EL (cell line): ENCODE measurements at regions not wholly inside any gene's neighbourhood (a gene's known extent, or its start where the extent isn't known, plus 50 kb on each side); places are given as distances from the start of the nearest gene placed in this dataset.
"Not testable (repeated sequence)": the region's sequence is repeated elsewhere in the genome, so short reads cannot be mapped to it uniquely, and the experiment has no call there.

Experiments
- DNase-seq: peaks from one replicate; pipeline ENCODE4 v3.0.0-alpha.2; 2016

DNA sequence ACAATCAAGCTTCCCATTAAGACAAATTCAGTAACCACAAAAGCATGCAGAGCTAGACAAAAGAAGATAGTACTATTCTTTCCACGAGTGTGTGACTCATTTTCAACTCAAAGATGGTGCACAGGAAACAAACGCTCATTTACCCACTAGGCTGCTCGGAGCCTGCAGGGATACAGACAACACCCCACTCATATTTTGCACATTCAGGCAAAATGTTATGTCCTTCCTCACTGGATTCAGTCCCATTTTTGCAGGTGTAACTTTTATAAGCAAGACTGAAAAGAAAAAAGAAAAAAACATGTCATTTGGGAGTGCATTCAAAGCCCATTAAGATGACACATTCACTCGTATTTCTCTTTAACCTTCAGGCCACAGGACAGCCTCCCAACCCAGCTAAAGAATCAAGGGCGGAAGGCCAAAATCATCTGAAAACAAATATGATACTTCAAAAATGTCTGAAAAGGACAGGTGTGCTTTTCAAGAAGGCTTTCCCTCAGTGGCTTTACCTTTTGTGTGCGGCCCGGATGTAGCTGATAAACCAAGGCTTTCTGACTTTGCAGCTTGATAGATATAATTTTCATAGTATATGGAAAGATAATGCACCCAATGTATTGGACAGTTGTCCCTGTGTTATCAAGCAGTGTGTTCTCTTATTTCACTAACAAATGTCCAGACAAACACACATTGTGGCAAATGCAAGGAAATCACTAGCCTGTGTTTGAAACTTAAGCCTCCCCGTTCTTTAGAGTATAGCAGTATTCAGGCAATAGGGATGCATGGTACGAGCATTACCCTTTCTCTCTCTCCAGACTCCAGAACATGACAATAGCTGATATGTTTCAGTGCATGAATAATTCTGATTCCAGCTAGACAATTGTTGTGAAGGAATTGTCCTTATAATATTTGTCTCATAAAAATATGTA, 147.8 kb upstream of the KRR1 start:
- peak; percentile 81 for DNase-seq

DNA sequence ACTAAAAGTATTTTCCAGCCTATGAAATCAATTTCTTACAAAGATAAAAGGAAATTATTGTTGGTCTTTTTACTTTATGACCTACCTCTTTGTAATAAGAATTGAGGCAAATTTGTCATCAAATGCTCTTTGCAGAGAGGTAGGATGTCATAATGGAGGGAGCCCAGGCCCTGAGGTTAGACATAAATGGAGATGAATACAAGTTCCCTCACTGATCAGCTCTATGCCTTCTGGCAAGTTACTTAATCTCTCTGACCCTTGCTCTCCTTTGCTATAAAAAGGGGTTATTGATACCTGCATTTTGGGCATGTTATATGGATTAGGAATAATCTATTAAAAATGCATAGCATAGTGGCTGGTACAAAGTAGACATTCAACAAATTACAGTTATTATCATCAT, 146.9 kb upstream of the KRR1 start:
- DNase-seq = no peak

DNA sequence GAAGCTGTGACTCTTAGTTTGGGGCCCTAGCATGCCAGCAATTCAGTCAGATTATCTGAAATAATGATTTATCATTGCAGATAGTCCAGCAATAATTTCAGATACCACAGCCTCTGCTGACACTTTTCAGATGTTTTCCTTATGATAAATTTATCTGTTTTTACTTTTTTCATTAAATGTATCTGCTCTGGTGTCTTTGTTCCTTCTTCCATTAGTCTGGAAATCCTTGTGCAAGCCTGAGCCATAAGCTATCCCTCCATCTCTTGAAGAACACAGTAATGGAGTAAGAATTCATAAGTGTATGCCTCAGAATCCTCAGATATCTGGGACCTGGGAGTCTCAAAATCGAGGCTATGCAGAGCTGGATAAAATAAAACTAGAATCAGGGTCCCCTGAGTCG, 146.4 kb upstream of the KRR1 start:
- DNase-seq = peak; percentile 14

DNA sequence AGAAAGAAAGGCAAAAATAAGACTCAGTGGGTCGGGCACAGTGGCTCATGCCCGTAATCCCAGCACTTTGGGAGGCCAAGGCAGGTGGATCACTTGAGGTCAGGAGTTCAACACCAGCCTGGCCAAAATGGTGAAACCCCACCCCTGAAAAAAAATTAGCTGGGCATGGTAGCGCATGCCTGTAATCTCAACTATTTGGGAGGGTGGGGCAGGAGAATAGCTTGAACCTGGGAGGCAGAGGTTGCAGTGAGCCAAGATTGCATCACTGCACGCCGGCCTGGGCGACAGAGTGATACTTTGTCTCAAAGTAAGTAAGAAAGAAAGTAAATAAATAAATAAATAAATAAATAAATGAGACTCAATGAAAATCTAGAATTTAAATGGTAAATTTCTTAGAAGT, 145.9 kb upstream of the KRR1 start:
- not testable (repeated sequence) for DNase-seq

DNA sequence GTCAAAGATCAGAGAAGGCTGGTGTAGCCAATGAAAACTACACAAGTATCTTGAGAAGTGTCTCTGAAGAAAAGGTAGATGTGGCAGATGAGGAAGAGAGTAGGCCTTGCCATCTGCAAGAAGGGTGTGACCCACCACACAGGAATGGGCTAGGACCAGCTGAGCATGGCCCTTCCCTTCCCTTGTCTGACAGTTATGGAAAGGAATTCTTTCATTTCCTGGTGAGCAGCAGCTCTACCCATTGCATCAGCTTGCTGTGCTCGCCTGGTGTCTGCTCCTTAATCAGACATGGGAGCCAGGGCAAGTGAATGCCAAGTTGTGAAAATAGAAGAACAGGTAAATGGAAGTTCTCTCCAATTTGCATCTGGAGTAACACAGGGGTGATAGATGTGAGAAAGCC, 145.2 kb upstream of the KRR1 start:
- DNase-seq = peak; percentile 93

DNA sequence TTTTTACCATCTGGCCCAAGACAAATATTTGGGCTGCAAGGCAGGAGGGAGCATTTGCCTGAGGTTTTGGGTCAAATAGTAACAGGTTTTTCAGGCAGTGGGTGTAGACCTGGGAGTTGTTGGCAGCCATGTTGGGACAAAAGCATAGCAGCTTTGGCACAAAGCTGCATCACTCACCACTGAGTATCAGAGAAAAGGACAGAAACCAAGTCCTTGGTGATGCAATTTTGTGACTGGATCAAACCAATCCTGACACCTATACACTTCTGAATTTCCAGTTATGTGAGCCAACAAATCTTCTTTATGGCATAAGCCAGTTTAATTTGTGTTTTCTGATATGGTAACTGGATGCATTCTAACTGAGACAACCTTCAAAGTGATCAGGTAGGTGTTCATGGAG, 144.8 kb upstream of the KRR1 start:
- no peak for DNase-seq

DNA sequence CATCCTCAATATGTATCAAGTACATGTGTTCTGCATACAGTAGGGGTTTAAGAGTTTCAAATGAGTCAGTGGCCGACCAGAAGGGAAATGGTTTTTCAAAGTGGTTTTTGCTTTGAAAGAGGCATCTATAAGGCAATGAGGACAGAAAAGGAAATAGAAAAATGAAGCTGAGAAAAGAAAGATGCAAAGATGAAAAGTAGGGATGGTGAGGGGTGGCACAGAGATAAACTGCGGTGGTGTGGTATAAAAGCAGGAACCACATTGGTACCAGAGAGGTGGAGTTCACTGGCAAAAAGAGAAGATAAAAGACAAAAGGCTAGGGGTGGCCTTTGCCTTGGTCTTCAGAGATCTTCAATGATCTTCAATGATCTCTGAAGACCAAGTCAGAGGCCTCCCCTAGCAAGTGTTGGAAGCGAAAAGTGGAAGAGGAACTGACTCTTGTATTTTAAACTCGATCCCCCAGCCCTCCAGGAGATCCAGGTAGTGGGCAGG, 144.0 kb upstream of the KRR1 start:
- DNase-seq = no peak

DNA sequence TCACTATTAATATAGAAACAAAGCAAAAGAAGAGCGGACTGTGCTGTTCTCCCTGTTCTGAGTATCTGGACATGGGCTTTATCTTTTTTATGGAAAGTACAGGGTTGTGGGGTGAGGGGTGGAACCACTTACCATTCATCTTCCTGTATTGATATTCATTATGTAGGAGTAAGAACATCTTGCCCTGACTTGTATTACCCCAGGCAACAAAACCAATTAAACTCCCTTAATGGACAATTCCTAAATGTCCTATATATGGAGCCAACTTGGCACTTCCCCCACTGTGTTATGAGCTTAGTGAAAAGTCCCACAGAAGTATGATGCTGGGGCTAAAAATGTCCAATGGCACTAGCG, 139.9 kb upstream of the KRR1 start:
- no peak for DNase-seq

DNA sequence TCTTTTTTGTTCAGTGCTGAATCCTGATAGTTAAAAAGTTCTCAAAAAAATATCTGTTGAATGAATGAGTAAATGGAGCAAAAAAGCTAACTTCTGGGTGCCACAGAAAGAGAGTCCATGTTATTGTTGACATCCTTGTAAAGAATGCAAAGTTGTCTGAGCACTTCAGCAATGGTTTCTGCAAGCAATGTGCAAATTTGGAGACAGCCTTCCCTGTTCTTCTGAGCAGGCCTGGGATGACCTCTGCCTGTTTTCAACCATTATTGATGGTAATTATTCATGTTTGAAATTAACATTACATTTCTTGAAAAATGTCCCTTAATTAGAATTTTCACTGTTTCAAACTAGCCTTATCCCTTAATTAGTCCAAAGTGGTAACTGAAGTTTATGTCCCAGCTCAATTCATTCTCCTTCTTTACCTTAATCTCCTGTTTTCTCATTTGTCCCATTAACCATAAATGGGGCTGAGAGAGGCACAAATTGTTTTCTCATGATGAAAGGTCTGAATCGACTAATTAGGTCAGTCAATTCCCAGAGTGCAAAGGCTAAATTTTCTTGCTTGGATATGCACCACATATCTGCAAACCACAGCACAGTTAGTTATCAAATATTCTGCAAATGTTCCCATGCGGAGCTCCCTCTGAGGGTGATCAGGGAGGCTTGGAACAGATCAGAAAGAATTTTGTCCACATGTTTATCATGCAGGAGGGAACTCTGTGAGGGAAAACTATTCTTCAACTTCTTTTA, 139.4 kb upstream of the KRR1 start:
- no peak for DNase-seq

DNA sequence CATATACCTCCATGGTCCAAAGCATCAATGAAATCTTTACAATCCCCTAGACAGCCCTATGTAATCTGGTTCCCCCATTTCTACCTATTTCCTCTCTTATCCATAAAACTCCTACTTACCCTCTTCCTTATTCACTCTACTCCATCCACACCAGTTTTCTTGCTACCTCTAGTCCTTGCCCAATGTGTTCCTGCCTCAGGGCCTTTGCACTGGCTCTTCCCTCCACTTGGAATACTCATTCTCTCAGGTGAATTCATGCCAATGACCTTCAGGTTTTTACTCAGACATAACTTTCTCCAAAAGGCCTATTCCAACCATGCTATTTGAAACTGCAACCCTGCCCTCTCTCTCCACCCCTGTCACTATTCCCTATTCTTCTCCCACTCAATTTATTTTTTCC, 138.7 kb upstream of the KRR1 start:
- DNase-seq = no peak

DNA sequence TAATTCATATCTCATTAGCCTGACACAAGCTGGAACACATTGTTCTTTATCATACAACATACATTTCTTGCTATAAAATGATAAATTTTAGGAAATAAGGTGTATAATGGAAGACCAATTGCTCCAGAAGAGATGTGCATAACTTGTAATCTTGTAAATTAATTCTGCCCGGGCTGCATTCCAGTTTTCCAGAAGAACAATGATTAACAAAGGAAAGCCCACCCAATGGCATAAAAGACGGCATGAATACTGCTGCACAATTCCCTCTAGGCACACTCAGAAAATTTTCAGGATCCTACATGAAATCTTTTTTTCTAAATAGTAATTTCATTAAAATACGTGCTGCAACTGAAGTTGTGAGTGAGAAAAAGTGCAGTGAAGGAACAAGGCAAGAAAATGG, 137.4 kb upstream of the KRR1 start:
- no peak for DNase-seq

DNA sequence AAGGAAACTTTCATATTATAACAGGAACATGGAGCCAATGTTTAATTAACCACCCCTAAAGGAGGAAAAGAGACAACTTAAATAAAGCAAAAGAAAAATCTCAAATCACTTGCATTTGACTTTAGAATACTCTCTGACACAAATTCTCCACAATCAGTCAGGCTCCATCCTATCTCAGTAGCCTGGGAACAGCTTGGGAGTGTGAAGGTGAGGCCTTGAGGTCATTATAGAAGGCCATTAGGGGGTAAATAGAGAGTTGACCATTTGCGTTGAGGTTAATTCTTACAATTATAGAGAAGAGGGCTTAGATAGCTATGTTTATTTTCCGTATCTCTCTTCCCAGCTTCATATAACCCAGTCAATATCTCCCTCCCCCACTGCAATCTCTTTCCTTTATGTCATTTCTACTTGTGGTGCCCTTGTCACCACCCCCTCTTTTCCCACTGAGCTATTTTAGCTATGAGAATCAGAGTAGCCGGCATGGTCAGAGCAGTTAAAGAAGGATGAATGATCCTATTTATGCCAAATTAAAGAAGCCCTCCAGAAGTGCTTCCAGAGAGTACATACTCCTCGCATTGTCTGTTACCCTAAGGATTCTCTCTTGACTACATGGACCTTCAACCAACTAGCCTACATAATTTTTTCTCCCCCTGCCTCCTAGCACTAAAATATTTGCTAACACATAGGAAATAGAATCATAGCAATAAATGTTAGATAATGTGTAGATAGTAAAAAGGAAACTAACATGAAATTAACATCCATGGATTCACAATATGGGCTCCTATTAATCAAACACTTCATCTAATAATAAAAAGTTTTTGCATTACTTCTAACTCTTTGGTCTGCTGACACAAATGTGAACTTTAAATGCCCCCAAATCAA, 135.2 kb upstream of the KRR1 start:
- no peak for DNase-seq

DNA sequence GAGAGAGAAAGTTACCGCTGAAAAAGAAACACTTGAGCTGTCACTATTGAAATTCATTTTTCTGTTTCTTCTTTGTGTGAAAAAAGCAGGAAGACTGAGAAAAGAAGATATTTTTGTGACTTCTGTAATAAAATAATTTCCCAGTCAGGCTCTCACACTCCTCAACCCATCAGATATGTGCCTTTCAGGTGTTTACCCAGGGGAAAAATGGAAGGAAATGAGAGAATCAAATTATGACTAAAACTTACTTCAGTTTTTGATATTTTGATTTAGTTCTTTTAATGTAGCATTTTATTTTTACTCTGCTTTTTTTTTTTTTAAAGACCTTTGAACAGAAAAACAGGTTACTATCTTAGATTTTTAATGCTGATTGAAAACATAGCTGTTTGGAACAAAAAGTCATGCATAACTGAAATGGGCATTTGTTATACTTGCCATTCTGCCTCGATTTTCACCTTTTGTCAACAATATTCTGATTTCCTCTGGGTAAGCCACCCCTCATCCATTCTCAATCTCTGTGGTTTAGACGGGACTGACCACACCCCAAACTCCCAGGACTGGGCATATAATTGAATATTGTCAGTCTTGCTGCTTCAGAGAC, 133.2 kb upstream of the KRR1 start:
- no peak for DNase-seq

DNA sequence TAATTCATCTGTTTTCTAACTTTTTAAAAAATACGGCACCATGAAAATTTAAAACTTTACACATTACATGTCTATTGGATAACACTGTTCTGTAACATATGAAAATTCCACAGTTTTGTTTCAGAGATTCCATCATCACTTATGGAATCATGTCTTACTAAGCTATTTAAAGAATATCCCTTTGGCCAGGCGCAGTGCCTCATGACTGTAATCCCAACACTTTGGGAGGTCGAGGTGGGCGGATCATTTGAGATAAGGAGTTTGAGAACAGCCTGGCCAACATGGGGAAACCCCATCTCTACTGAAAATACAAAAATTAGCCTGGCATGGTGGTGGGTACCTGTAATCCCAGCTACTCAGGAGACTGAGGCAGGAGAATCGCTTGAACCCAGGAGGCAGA, 131.7 kb upstream of the KRR1 start:
- DNase-seq = not testable (repeated sequence)

DNA sequence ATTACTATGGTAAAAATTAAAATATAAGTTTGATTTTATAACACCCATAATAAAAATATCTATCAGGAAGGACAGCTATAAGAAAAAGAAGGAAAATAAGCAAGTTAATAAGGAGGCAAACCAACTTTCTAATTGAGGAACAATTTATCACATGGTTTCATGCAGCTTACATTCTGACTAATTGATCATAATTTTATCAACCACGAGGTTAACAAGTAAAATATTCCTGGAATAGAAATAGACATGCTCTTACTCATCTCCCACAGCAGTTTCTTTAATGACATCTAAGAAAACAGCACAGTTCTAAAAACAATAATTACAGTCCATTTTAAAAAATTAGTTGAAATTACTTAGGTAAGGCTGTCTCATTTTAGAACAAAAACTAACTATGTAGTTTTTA, 130.8 kb upstream of the KRR1 start:
- peak; percentile 32 for DNase-seq

DNA sequence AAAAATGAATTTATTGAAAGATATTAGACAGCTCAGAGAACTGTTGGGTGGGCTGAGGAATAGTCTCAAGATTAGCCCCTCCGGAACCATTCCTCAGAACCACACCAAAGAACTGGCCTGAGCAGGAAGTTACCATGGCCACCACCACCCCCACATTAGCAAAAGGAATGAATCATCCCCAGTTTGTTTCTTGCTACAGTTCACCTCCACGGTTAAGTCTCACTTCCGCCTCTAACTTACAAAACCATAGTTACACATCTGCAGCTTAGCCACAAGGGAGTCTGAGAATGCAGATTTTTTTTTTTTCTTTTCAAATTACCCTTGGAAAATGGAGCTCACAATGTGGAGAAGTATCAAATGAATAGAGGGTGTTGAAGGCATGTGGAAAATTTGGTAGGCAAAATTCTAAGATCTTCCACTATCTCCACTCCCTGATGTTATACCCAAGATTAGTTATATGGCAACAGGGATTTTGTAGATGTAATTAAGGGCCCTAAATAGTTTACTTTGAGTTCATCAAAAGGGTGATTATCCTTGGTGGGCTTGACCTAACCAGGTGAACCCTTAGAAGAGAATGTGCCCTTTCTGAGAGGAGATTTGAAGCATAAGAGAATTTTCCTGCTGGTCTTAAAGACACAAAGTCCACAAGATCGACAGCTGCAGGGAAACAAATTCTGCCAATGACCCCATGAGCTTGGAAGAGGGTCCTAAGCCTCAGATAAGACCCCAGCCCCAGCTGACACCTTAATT, 129.8 kb upstream of the KRR1 start:
- DNase-seq = peak; percentile 79

DNA sequence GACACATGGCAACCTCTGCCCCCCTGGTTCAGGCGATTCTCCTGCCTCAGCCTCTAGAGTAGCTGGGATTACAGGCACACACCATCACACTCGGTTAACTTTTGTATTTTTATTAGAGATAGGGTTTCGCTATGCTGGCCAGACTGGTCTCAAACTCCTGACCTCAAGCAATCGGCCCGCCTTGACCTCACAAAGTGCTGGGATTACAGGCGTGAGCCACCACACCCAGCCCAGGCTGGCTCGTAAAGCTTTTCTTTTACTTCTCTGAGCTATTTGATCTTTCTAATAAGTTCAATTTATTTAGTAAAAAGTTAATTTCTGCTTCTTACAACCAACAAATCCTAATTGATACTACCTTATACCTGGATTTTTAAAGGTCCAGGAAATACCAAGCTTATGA, 127.4 kb upstream of the KRR1 start:
- DNase-seq = no peak

DNA sequence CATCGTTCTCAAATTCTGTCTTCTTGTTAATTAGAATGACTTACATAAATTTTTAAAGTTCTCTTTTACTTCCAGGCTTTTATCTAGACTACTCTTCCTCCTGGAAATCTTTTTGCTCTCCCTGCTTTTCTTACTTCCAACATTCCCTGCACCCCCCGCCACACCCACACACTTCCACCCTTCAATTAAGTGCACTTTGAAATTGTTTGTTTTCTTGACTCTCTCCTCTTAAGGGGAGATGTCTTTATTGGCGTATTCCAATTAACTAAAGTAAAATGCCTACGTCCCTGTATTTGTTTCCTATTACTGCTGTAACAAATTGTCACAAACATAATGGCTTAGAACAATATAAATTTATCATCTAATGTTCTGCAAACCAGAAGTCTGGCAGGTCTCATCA, 125.2 kb upstream of the KRR1 start:
- no peak for DNase-seq

DNA sequence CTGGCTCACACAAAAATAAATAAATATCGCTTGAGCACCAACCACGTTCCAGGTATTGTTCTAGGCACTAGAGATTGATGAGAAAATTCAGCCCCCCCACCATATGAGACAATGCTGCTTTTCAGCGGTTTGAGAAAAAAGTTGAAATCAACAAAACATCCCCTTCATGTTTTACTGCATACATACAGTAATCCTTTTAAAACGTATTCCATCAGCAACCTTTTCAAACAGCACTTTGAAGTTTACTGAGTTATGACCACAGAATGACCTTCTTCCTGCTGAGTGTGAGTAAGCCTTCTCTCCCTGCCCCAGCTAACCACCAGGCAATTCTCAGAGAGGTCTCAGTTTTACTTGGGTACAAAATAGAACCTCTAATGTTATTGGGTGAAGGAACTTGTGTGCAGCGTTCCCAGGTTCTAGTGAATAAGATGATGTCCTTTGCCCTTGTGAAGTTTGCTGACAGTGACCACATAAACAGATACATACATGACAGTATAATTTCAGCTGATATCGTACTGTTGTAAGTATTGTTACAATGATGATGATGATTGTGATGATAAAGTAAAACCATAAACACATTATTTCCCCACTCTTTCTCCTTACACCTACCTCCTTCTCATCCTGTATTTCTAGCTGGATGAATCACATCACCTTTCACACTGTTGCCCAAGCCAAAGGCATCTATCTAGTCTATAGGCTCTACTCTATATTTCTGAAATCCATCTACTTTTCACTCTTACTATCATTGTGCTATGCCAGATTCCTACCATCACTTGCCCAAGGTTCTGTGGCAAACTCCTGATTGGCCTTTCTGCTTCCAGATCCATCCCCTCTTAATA, 124.4 kb upstream of the KRR1 start:
- DNase-seq = peak; percentile 85

DNA sequence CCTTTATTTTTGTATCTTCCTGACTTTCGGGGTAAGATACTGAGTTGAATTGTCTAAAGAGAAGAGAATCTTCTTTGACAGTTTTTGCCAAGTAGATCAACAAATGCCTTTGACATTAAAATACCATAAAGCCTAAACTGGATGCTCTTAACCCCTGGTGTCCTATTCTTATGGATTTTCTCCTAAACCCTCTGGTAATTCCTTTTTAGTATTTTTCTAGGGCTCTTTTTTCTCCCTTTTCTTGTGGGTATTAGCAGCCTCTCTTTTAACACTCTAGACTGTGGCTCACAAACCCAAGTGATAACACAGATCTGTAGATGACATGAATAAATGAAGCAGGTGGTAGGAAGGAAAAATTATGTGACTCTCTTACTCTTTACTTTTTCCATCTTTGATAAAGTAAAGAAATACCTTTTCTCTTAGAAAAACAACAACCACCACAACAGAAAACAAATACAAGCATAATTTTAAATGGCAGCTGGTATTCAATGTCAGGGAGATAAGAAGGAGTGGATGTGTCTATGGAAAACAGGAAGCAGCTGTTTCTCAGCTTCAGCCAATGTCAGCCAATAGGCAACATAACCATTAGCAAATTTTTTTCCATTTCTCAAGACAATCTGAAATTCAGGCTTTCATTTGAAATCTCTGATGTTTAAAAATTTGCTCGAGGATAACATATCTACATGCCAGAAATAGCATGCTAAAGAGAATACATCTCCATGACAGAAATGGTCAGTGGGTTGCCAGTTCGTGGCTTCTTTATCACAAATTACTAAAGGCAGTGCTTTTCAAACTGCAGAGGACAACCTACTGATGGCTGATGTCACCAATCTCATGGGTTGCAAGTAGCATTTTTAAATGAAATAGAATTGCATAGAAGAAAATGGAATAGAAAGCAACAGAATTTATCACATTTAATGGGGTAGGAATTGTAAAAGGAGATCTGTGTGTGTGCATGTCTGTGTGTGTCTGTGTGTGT, 123.1 kb upstream of the KRR1 start:
- DNase-seq = no peak
